GM23338 (cell line): ENCODE measurements at regions not wholly inside any gene's neighbourhood (a gene's known extent, or its start where the extent isn't known, plus 50 kb on each side); places are given as distances from the start of the nearest gene placed in this dataset.

Source experiments
- ATAC-seq: fragments of 200-7000 bp; cut with Tn5 transposase; 3 replicates; pipeline ENCODE4 v1.9.1; 2020
- DNase-seq: peaks from one replicate; pipeline ENCODE4 v3.0.0-alpha.2; 2015; ENCODE audit warnings: low spot score
- H2AFZ ChIP-seq: fragments of 200-600 bp; sonication (generic); 2 replicates; pipeline ENCODE4 v1.8.0; 2016; ENCODE audit warnings: antibody characterized with exemption, mild to moderate bottlenecking, moderate library complexity
- H3F3A ChIP-seq: fragments of 200-600 bp; sonication (generic); replicated peaks from 2 replicates; pipeline ENCODE4 v1.8.0; 2017; ENCODE audit warnings: antibody characterized with exemption, mixed run types, low read depth
- H3K27ac ChIP-seq: fragments of 200-600 bp; sonication (generic); 2 replicates; pipeline ENCODE4 v1.6.1; 2016; ENCODE audit warnings: low read depth
- H3K27me3 ChIP-seq: fragments of 200-600 bp; sonication (generic); 2 replicates; pipeline ENCODE4 v1.8.0; 2016; ENCODE audit warnings: mild to moderate bottlenecking, mixed run types, moderate library complexity; ENCODE audit not compliant: insufficient read depth
- H3K36me3 ChIP-seq: fragments of 200-600 bp; sonication (generic); 2 replicates; pipeline ENCODE4 v1.8.0; 2016; ENCODE audit warnings: mild to moderate bottlenecking; ENCODE audit not compliant: insufficient read depth
- H3K4me1 ChIP-seq: fragments of 200-600 bp; sonication (generic); 2 replicates; pipeline ENCODE4 v1.8.0; 2016; ENCODE audit warnings: mild to moderate bottlenecking, moderate library complexity; ENCODE audit not compliant: insufficient read depth
- H3K4me2 ChIP-seq: fragments of 200-600 bp; sonication (generic); 2 replicates; pipeline ENCODE4 v1.7.1; 2017; ENCODE audit warnings: mixed run types
- H3K4me3 ChIP-seq: fragments of 200-600 bp; sonication (generic); 2 replicates; pipeline ENCODE4 v1.6.1; 2016; ENCODE audit warnings: mixed run types
- H3K79me2 ChIP-seq: fragments of 200-600 bp; sonication (generic); replicated peaks from 2 replicates; pipeline ENCODE4 v1.8.0; 2017; ENCODE audit warnings: mild to moderate bottlenecking; ENCODE audit not compliant: insufficient read depth
- H3K9me2 ChIP-seq: fragments of 200-600 bp; sonication (generic); 2 replicates; pipeline ENCODE4 v1.8.0; 2017; ENCODE audit not compliant: insufficient read depth
- H4K20me1 ChIP-seq: fragments of 200-600 bp; sonication (generic); replicated peaks from 2 replicates; pipeline ENCODE4 v1.8.0; 2017; ENCODE audit warnings: mild to moderate bottlenecking; ENCODE audit not compliant: insufficient read depth
- H3K27ac Mint-ChIP-seq: 2 replicates; pipeline ENCODE4 v1.8.0; 2020; ENCODE audit warnings: inconsistent platforms, mild to moderate bottlenecking, moderate library complexity, mixed read lengths
- H3K27me3 Mint-ChIP-seq: 3 replicates; pipeline ENCODE4 v1.8.0; 2022; ENCODE audit warnings: low read depth, mild to moderate bottlenecking, moderate library complexity, mixed read lengths, inconsistent platforms; ENCODE audit not compliant: insufficient read depth, poor library complexity
- H3K36me3 Mint-ChIP-seq: 3 replicates; pipeline ENCODE4 v1.8.0; 2021; ENCODE audit warnings: low read depth, mild to moderate bottlenecking, inconsistent platforms, moderate library complexity, mixed read lengths
- H3K4me1 Mint-ChIP-seq: 3 replicates; pipeline ENCODE4 v1.8.0; 2020; ENCODE audit warnings: mild to moderate bottlenecking, inconsistent platforms, mixed read lengths
- H3K4me3 Mint-ChIP-seq: 3 replicates; pipeline ENCODE4 v1.8.0; 2021; ENCODE audit warnings: moderate library complexity, mild to moderate bottlenecking, inconsistent platforms, mixed read lengths
- H3K9me3 Mint-ChIP-seq: 3 replicates; pipeline ENCODE4 v1.8.0; 2020; ENCODE audit warnings: moderate library complexity, mild to moderate bottlenecking, inconsistent platforms, mixed read lengths
- CREB1 ChIP-seq: fragments of 250-450 bp; sonication (Bioruptor Pico); IDR thresholded peaks from 2 replicates; pipeline ENCODE4 v1.5.0; 2020; ENCODE audit warnings: low read depth, mild to moderate bottlenecking, moderate library complexity
- CTCF ChIP-seq, 2 experiments: fragments of 200-600 bp in 1 of 2; sonication (generic) in 1 of 2; conservative IDR thresholded peaks; 2 replicates each; pipeline versions ENCODE4 v1.5.1 to v1.6.1; 2016 to 2017; ENCODE audit warnings: antibody characterized with exemption in 2 of 2, low read depth in 2 of 2, mild to moderate bottlenecking in 2 of 2, moderate library complexity in 1 of 2
- ETS1 ChIP-seq: IDR thresholded peaks from 2 replicates; pipeline ENCODE4 v1.6.1; 2016; ENCODE audit warnings: antibody characterized with exemption
- EZH2 ChIP-seq: fragments of 200-600 bp; sonication (generic); IDR thresholded peaks from one replicate; pipeline ENCODE4 v1.8.0; 2017; ENCODE audit warnings: antibody characterized with exemption, mild to moderate bottlenecking, low read depth; ENCODE audit not compliant: unreplicated experiment
- EZH2phosphoT487 ChIP-seq: fragments of 200-600 bp; sonication (generic); IDR thresholded peaks from one replicate; pipeline ENCODE4 v1.8.1; 2018; ENCODE audit warnings: antibody characterized with exemption; ENCODE audit not compliant: unreplicated experiment
- JUNB ChIP-seq: IDR thresholded peaks from one replicate; pipeline ENCODE4 v1.6.1; 2016; ENCODE audit warnings: antibody characterized with exemption; ENCODE audit not compliant: unreplicated experiment
- NANOG ChIP-seq: IDR thresholded peaks from 2 replicates; pipeline ENCODE4 v1.6.1; 2016; ENCODE audit warnings: antibody characterized with exemption, borderline replicate concordance
- POLR2AphosphoS5 ChIP-seq: IDR thresholded peaks from 2 replicates; pipeline ENCODE4 v1.6.1; 2016; ENCODE audit warnings: antibody characterized with exemption, low read depth
- REST ChIP-seq: IDR thresholded peaks from one replicate; pipeline ENCODE4 v1.6.1; 2018; ENCODE audit warnings: antibody characterized with exemption; ENCODE audit not compliant: unreplicated experiment
- ZNF114 ChIP-seq: fragments of 250-450 bp; sonication (Bioruptor Pico); IDR thresholded peaks from 2 replicates; pipeline ENCODE4 v1.5.0; 2020; ENCODE audit warnings: mild to moderate bottlenecking, moderate library complexity
- ZNF331 ChIP-seq: fragments of 250-450 bp; sonication (Bioruptor Pico); IDR thresholded peaks from 2 replicates; pipeline ENCODE4 v1.5.0; 2020; ENCODE audit warnings: low read depth, mild to moderate bottlenecking, moderate library complexity
- ZNF462 ChIP-seq: fragments of 250-450 bp; sonication (Bioruptor Pico); IDR thresholded peaks from 2 replicates; pipeline ENCODE4 v1.5.0; 2020; ENCODE audit warnings: mild to moderate bottlenecking, moderate library complexity

GRCh38 chr6:163782436-163783003 is 368.0 kb downstream of the QKI start:
- H2AFZ ChIP-seq: 0 out of 2 replicates have a peak overlapping the region, but pooled peaks have one; percentile 72
- H3K79me2 ChIP-seq: no peaks in the 10 kb centered on the region
- no peaks in the 10 kb centered on the region for H3K9me2 ChIP-seq
- H3K4me2 ChIP-seq: no peak overlapping the region
- ATAC-seq: peak; percentile 59
- DNase-seq: peak; percentile 30
- H3K27ac ChIP-seq: no peak overlapping the region
- no peaks in the 10 kb centered on the region for H3K4me1 ChIP-seq
- Mint-ChIP-seq H3K27me3 (no peaks in the 10 kb centered on the region), H3K36me3 (no peaks in the 10 kb centered on the region), H3K27ac (no peak overlapping the region), H3K9me3 (no peaks in the 10 kb centered on the region), H3K4me3 (no peak overlapping the region), H3K4me1 (peaks cover 21% of the 10 kb centered on the region)
- H3K4me3 ChIP-seq: no peak overlapping the region
- no peaks in the 10 kb centered on the region for H3K36me3 ChIP-seq
- no peaks in the 10 kb centered on the region for H3F3A ChIP-seq
- TF ChIP-seq POLR2AphosphoS5 (no peak), ETS1 (no peak), NANOG (no peak), EZH2 (no peak), ZNF114 (no peak), JUNB (no peak), EZH2phosphoT487 (no peak), ZNF331 (CRISPR knock-in tag) (no peak), ZNF462 (CRISPR knock-in tag) (no peak), CTCF (conservative IDR thresholded peaks at IDR 0.05; ENCODE audit: low read depth in 2 of 2) (no peak), CREB1 (CRISPR knock-in tag) (no peak), REST (no peak)
- no peaks in the 10 kb centered on the region for H3K27me3 ChIP-seq
- no peaks in the 10 kb centered on the region for H4K20me1 ChIP-seq
